NCI-H345 treated with DMSO at 0.1 percent for 48 hours (cell line): ENCODE measurements at regions not wholly inside any gene's neighbourhood (a gene's known extent, or its start where the extent isn't known, plus 50 kb on each side); places are given as distances from the start of the nearest gene placed in this dataset.
A peak's percentile ranks its signal among the peaks of the same experiment; 100 is the strongest.

Experiments
- DNase-seq: peaks from one replicate; lab custom pipeline; 2025; ENCODE audit not compliant: unreplicated experiment; lab: John Stamatoyannopoulos, UW

- peak; percentile 43 for DNase-seq
Measured at GRCh38 chr20:19807946-19808330, 49.9 kb downstream of the RIN2 start.

- DNase-seq = peak; percentile 71
Measured at GRCh38 chr20:19808498-19808897, 50.4 kb downstream of the RIN2 start.

- DNase-seq = no peak
Measured at GRCh38 chr20:19809505-19809904, 51.4 kb downstream of the RIN2 start.

DNA sequence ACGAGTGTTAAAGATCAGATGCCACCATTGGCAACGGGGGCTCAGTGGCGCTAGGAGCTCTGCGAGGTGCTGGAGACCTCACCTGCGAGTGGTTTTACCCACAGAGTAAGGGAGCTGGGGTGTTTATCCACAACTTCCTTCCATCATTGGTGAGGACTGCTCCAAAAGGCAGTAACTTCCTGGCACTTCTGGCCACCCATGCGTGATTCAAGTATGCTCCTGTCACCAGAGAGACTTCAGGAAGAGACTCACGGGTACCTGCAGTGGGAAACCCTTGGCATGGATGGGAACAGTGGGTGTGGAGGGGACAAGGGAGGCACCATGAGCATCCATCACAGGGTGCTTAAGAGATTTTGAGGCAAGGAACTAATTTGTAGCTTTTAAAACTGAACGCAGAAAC is 53.2 kb downstream of the RIN2 start:
- no peak for DNase-seq

- no peak for DNase-seq
Measured at GRCh38 chr20:19812056-19812455, 54.0 kb downstream of the RIN2 start.

- no peak for DNase-seq
Measured at GRCh38 chr20:19812696-19813095, 54.6 kb downstream of the RIN2 start.

DNA sequence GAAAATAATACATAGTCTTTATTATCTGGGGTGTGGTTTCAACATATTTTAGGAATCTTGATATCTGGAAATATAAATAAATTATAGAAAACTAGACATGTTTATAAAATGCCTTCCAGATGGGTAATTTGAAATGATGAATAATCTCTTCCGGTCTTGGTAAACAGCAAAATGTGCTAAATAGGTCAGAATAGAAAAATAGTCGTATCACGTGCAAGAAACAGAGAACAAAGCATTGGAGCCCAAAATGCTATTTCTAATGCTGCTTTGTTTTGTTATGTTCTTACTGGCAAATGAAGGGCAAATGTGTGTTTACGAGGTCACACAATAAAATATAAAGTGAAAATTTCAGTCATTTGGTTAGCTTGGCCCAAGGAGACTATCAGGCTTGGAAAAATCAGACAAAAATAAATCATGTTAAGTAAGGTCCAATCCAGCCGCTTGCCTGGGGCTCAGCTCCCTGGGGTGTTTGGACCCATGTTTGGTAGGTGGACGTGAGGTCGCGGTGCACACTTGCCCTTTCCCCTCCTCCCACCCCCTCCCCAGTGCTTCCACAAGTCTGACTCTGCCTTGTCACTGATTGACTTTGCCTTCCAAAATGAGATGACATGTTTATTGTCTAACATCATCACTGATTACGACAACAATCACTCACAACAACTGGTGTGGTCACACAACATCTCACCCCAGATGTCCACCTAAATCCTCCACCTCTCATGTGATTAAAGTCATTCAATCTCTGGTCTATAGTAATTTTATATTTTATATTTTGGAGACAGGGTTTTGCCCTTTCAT is 56.0 kb downstream of the RIN2 start:
- DNase-seq = no peak

DNA sequence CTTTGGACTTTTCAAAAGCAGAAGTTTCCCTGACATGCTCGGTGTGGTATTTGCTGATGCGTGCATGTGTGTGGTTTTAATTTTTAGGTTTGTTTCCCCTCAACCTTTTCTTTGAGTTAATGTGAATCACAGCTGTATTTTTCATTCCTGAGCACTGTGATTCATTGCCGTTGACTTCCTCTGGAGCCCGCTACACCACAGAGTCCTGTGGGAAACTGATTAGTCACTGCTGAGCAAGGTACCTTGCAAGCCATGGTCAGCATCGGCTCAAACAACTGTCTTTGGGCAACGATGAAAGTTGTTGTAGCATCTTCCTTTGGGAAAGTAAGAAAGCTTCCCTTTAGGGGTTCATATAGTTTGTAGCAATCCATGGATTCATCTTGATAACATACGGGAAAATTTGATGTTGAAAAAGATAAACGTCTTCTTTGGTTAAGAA is 57.5 kb downstream of the RIN2 start:
- DNase-seq = no peak

DNA sequence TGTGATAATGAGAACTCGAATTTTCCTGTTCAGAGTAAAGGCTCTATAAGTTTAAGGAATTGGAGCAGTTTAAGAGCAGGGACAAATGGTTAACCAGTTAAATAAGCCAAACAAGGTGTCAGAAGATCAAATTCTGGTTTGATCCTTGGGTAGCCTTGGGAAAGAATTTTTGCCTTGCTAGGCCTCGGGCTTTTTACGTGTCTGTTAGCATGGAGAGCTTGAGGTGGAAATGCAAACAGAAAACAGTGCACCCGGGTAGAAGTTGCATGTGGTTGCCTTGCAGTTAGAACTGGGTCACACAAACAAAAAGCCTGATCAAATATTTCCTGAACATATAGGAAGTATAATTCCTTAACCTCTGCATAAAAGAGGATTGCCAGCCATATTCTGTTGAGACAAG is 58.3 kb downstream of the RIN2 start:
- DNase-seq = no peak

DNA sequence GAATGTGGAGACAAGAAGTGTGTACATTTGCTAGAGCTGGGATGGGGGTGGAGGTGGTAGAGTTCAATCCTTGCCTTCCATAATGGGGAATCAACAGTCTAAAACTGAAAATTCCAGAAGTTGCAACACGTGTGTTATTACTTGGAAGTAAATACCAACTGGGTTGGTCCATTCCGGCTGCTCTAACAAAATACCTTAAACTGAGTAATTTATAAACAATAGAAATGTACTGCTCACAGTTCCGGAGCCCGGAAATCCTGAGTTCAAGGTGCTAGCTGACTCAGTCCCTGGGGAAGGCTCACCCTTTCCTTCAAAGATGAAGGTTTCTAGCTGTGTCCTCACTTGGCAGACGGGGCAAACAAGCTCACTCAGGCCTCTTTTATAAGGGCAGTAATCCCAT is 59.0 kb downstream of the RIN2 start:
- no peak for DNase-seq

GRCh38 chr20:19819149-19819548 is 61.1 kb downstream of the RIN2 start:
- no peak for DNase-seq

GRCh38 chr20:19820555-19821211 is 62.6 kb downstream of the RIN2 start:
- DNase-seq = no peak

- DNase-seq = no peak
Measured at GRCh38 chr20:19821606-19822005, 63.5 kb downstream of the RIN2 start.

GRCh38 chr20:19823216-19823615 is 65.2 kb downstream of the RIN2 start:
- no peak for DNase-seq

- DNase-seq = no peak
Measured at GRCh38 chr20:19823971-19824370, 65.9 kb downstream of the RIN2 start.

DNA sequence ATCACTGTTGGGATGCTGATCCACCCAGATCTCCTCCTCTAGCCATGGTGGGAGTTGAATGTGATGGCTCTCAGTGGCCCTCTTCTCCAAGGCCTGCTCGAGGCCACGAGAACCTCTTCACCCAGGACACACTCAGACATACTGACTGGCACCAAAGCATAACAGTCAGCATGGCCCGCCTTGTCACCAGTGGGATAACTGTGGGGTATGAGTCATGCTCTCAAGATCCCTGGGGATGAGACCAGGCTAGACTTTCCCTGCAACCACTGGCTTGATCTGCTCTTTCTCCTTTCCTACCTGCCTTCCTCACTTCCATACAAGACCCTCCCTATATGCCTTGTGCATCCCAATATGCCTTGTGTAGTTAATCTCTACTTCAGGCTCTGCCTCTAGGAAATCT is 66.8 kb downstream of the RIN2 start:
- no peak for DNase-seq

DNA sequence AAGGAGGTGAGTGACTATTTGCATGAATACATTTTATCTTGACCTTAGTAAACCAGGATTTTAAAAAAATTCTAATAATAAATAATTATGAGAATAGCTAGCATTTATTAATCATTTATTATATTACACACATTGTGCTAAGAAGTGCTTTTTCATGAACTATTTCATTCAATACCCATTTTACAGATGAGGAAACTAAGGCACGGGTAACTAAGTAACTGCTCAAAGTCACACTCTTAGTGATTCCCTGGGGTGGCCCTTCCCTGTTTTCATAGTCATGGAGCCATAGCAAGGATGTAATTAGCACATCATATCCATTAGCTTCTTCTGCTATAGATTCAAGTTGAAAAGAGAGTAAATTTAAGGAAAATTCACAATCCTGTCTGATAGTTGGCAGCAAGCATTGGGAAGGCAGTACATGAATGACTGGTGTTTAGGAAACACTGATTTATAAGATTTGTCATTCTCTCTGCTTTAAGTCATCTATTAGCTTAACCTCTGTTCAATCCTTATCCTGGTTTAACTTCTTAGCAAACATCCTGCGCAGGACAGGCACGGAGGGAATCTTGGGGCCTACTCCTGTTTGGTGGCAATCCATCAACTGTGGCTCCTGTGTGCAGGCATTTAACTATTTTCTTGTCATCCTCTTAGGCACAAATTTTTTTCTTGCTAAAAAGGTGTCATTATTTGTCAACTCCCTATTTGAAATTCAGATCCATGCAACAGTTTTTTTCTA is 68.3 kb downstream of the RIN2 start:
- DNase-seq = no peak

DNA sequence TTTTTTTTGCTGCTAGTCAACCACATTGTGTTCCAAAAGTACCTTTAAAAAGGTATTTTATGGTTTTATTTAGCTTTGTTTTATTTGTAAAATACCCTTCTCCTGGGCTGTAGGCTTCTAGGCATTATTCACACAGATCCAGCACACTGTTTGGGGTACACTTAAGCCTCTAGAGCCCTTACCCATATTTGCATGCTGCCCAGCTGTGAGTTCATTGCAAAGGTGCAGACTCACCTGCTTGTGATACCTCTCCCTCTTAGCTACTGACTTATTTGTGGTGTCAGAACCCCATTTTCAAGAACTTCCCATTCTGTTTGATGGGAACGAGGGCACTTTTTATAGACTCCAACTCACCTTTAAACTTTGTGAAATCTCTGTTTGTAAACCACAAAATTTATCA is 69.8 kb downstream of the RIN2 start:
- peak; percentile 54 for DNase-seq

DNA sequence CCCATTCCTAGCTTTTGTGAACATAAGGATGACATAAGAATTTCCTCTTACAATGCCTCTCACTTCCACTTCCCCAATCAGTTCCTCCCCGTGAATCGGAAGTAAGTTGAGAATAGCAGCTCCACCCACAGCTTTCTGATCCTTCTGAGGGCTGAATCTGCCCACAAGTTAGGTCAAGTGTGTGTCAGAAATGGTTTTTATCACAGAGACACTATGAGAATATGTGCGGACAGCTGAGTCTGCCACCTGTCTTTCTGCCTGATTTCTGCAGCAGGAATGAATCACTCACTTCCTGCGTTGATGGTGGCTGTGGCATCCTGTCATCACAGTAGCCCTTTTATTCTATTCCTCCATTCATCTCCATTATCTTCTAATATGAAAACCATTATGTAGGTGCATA is 70.2 kb downstream of the RIN2 start:
- peak; percentile 47 for DNase-seq

DNA sequence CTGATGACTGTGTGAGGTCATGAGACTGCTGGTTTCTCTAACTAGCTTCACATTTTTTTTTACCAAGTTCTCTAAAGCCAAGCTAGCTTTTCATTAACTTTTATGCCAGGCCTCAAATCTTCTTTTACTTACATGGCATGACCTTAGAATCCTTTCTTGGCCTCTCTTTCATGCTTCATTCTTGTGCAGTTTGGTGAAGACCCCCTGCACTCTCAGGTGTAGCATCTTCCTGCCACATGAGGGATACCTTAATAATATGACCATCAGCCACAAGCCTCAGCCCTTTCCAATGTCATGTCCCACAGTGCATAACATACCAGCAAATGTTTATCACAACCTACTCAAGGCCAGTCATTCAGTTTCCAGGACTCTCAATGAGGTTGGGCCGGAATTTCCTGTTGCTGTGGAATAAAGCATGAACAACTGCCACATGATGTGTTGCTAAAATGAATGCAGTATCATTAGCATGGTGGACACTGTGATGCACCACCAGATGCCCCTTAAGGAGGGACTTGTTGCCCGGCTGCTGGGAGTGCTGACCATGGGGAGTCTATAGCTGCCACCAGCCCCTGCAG is 72.2 kb downstream of the RIN2 start:
- DNase-seq = no peak

DNA sequence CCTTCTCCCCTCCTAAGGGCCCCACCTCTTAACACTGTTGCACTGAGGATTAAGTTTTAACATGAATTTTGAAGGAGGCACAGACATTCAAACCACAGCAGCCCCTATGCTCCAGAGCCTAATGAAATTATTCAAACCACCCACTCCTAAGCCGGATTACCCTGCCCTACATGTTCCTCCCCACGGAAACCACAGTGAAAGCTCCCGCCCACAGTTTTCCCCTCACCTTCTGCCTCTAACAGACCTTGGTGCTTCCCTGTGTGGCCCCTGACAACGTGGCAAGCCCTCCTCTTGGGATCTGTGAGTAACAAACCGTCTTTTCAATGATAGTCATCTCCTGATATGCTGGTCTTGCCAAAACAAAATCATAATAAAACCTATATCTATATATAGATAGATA is 74.8 kb downstream of the RIN2 start:
- no peak for DNase-seq

DNA sequence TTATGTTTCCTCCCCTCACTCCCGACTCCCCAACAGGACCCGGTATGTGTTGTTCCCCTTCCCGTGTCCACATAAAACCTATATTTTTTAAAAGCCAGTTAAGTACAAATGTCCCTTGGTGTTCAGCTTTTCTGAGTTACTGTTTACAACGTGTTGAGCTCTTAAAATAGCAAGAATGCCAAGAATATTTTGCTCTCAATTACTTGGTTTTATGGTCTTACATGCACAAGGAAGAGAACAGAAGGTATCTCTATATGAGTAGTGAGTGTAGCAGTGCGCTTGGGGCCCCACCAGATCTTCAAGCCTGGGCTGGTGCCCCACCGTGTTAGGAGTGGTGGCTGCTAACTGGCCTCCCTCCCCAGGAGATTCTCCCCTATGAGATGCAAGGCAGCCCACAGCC is 75.3 kb downstream of the RIN2 start:
- no peak for DNase-seq
